CD1c-positive myeloid dendritic cell (primary cell): ENCODE measurements at regions not wholly inside any gene's neighbourhood (a gene's known extent, or its start where the extent isn't known, plus 50 kb on each side); places are given as distances from the start of the nearest gene placed in this dataset.
A peak's percentile ranks its signal among the peaks of the same experiment; 100 is the strongest.

Experiments
- DNase-seq: peaks from one replicate; pipeline ENCODE4 v3.0.0-alpha.2; 2016; ENCODE audit errors: extremely low spot score

- DNase-seq = no peak
Measured at GRCh38 chr5:17431272-17432050, 66.6 kb upstream of the TAF11L2 start.

- no peak for DNase-seq
Measured at GRCh38 chr5:17432569-17432968, 65.5 kb upstream of the TAF11L2 start.

- DNase-seq = no peak
Measured at GRCh38 chr5:17433406-17433805, 64.6 kb upstream of the TAF11L2 start.

- no peak for DNase-seq
Measured at GRCh38 chr5:17434982-17435381, 63.0 kb upstream of the TAF11L2 start.

- peak; percentile 48 for DNase-seq
Measured at GRCh38 chr5:17436350-17436749, 61.7 kb upstream of the TAF11L2 start.

GRCh38 chr5:17436761-17437221, 61.2 kb upstream of the TAF11L2 start:
- peak; percentile 56 for DNase-seq

- no peak for DNase-seq
Measured at GRCh38 chr5:17438027-17438426, 60.0 kb upstream of the TAF11L2 start.

- no peak for DNase-seq
Measured at GRCh38 chr5:17439956-17440355, 58.1 kb upstream of the TAF11L2 start.

- DNase-seq = no peak
Measured at GRCh38 chr5:17440766-17441165, 57.3 kb upstream of the TAF11L2 start.

GRCh38 chr5:17441351-17441750, 56.7 kb upstream of the TAF11L2 start:
- no peak for DNase-seq

GRCh38 chr5:17443333-17444130, 54.5 kb upstream of the TAF11L2 start:
- DNase-seq = peak; percentile 47

GRCh38 chr5:17444496-17444895, 53.5 kb upstream of the TAF11L2 start:
- no peak for DNase-seq

GRCh38 chr5:17445185-17445584, 52.8 kb upstream of the TAF11L2 start:
- no peak for DNase-seq
